B cell (primary cell): ENCODE measurements at regions not wholly inside any gene's neighbourhood (a gene's known extent, or its start where the extent isn't known, plus 50 kb on each side); places are given as distances from the start of the nearest gene placed in this dataset.

ENCODE experiments used
- ATAC-seq: fragments of 200-7000 bp; cut with Tn5 transposase; one replicate; pipeline ENCODE4 v1.10.0; 2021; ENCODE audit warnings: low read depth, mild to moderate bottlenecking, moderate number of reproducible peaks, moderate library complexity
- CTCF ChIA-PET: fragments of 350-600 bp; sonication (Branson Sonifier 250); formaldehyde crosslinking; loops from one replicate; lab custom pipeline; 2021; ENCODE audit warnings: antibody characterized with exemption, inconsistent platforms; lab: Charles Lee
- POLR2A ChIA-PET: fragments of 350-600 bp; sonication (Branson Sonifier 250); formaldehyde crosslinking; loops from one replicate; lab custom pipeline; 2021; ENCODE audit warnings: antibody characterized with exemption; lab: Charles Lee
- DNase-seq: peaks from one replicate; pipeline ENCODE4 v3.0.0; 2013
- H2AFZ ChIP-seq: 2 replicates; pipeline ENCODE4 v1.6.1; 2012; ENCODE audit warnings: mild to moderate bottlenecking, low read depth, low read length; ENCODE audit not compliant: insufficient read depth, poor library complexity, severe bottlenecking
- H3K27ac ChIP-seq, 2 donors: 1 replicate in 1 of 2; 2 replicates in 1 of 2; pipeline ENCODE4 v1.5.1; 2012 to 2013; ENCODE audit warnings: low read length in 2 of 2, mild to moderate bottlenecking in 2 of 2, moderate library complexity in 1 of 2
- H3K27me3 ChIP-seq, 4 experiments: fragments of 200-600 bp in 1 of 4; sonication (generic) in 1 of 4; replicated peaks in 1 of 4; 1 replicate in 2 of 4; 2 replicates in 2 of 4; pipeline versions ENCODE4 v1.6.1 to v1.7.0; 2013 to 2016; ENCODE audit warnings: low read length in 3 of 4, mild to moderate bottlenecking in 2 of 4, mixed read lengths in 1 of 4, moderate library complexity in 1 of 4; ENCODE audit not compliant: insufficient read depth in 4 of 4, control insufficient read depth in 3 of 4; ENCODE audit errors: control extremely low read depth in 1 of 4
- H3K36me3 ChIP-seq, 2 experiments: replicated peaks in 1 of 2; 1 replicate in 1 of 2; 2 replicates in 1 of 2; pipeline versions ENCODE4 v1.6.1 to v1.7.1; 2013; ENCODE audit warnings: low read length in 1 of 2; ENCODE audit not compliant: insufficient read depth in 2 of 2, control insufficient read depth in 1 of 2; ENCODE audit errors: control extremely low read depth in 1 of 2, extremely low read depth in 1 of 2
- H3K4me1 ChIP-seq, 2 donors: fragments of 200-600 bp in 1 of 2; sonication (generic) in 1 of 2; 1 replicate in 1 of 2; 2 replicates in 1 of 2; pipeline versions ENCODE4 v1.5.1 to v1.6.1; 2013 to 2017; ENCODE audit warnings: low read length in 2 of 2; ENCODE audit not compliant: control insufficient read depth in 2 of 2, insufficient read depth in 2 of 2
- H3K4me2 ChIP-seq: replicated peaks from 2 replicates; pipeline ENCODE3; 2012; ENCODE audit warnings: mild to moderate bottlenecking, low read depth, low read length; ENCODE audit not compliant: poor library complexity, severe bottlenecking
- H3K4me3 ChIP-seq, 5 experiments: fragments of 200-600 bp in 1 of 5; sonication (generic) in 1 of 5; 1 replicate in 3 of 5; 2 replicates in 2 of 5; pipeline versions ENCODE4 v1.5.1 to v1.7.0; 2011 to 2016; ENCODE audit warnings: low read length in 4 of 5, mild to moderate bottlenecking in 4 of 5, low read depth in 2 of 5, control low read depth in 1 of 5, moderate library complexity in 1 of 5; ENCODE audit not compliant: insufficient read depth in 1 of 5; ENCODE audit errors: control extremely low read depth in 1 of 5, extremely low read depth in 1 of 5
- H3K79me2 ChIP-seq: fragments of 200-600 bp; sonication (generic); one replicate; pipeline ENCODE4 v1.6.0; 2016; ENCODE audit warnings: low read length; ENCODE audit not compliant: control insufficient read depth, insufficient read depth
- H3K9ac ChIP-seq: fragments of 200-600 bp; sonication (generic); 2 replicates; pipeline ENCODE4 v1.6.1; 2017; ENCODE audit warnings: mild to moderate bottlenecking, low read length, moderate library complexity
- H3K9me3 ChIP-seq, 3 donors: one replicate each; pipeline versions ENCODE4 v1.6.1 to v1.7.1; 2013; ENCODE audit warnings: low read length in 2 of 3; ENCODE audit not compliant: control insufficient read depth in 2 of 3, insufficient read depth in 1 of 3; ENCODE audit errors: control extremely low read depth in 1 of 3
- H4K20me1 ChIP-seq: 2 replicates; pipeline ENCODE4 v1.6.0; 2012; ENCODE audit warnings: mild to moderate bottlenecking, low read length; ENCODE audit not compliant: insufficient read depth, control insufficient read depth, poor library complexity, severe bottlenecking
- H3K27ac Mint-ChIP-seq: one replicate; pipeline ENCODE4 v1.8.0; 2021; ENCODE audit warnings: mixed read lengths
- H3K27me3 Mint-ChIP-seq: one replicate; pipeline ENCODE4 v1.8.0; 2021; ENCODE audit warnings: mixed read lengths
- H3K4me1 Mint-ChIP-seq: one replicate; pipeline ENCODE4 v1.8.0; 2021; ENCODE audit warnings: mixed read lengths
- H3K4me3 Mint-ChIP-seq: one replicate; pipeline ENCODE4 v1.8.0; 2021; ENCODE audit warnings: mixed read lengths
- H3K9me3 Mint-ChIP-seq: one replicate; pipeline ENCODE4 v1.8.0; 2022; ENCODE audit warnings: mixed read lengths; ENCODE audit not compliant: insufficient read depth
- EZH2 ChIP-seq: IDR thresholded peaks from 2 replicates; pipeline ENCODE4 v1.6.1; 2012; ENCODE audit warnings: borderline replicate concordance, low read depth, mild to moderate bottlenecking, moderate library complexity, low read length; ENCODE audit not compliant: insufficient read depth, poor library complexity, severe bottlenecking
- WGBS: methylation state at CpG from one replicate; pipeline ENCODE4 v1.1.5; 2013; ENCODE audit warnings: missing lambda C conversion rate; ENCODE audit not compliant: insufficient coverage; 5-methylcytosine and 5-hydroxymethylcytosine counted together
- intact Hi-C: fragments of 100-400 bp; cut with micrococcal nuclease; formaldehyde crosslinking; loops from one replicate; pipeline ENCODE4 v1.10.0; 2022
- TF ChIP-seq, protein P1 (sequence below): fragments of 200-600 bp; IDR thresholded peaks from one replicate; pipeline ENCODE4 v1.8.0; 2022; ENCODE audit warnings: antibody characterized with exemption, mild to moderate bottlenecking

DNA sequence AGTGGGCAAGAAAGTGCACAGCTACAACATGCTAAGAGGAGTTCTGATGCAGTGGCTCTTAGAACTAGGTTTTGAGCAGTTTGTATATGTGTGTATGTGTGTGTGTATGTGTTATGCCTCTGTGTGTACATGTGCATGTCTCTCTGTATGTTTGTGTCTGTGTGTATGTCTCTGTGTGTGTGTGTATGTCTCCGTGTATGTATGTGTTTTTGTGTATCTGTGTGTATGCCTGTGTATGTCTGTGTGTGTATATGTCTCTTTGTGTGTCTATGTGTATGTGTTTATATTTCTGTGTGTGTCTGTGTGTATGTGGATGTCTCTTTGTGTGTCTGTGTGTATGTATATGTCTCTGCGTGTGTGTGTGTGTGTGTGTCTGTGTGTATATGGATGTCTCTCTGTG, 139.6 kb downstream of the C12orf75 start:
- no peak overlapping the region for H3K4me2 ChIP-seq
- no peaks in the 10 kb centered on the region for H3K4me1 Mint-ChIP-seq
- ChIA-PET POLR2A (no interaction called here), CTCF (no interaction called here)
- H4K20me1 ChIP-seq, result no peaks in the 10 kb centered on the region
- H3K4me3 ChIP-seq, result no peak overlapping the region
- no peaks in the 10 kb centered on the region for H3K9me3 ChIP-seq
- no peak overlapping the region for H3K4me3 Mint-ChIP-seq
- peaks cover 16% of the 10 kb centered on the region for H3K27me3 Mint-ChIP-seq
- DNase-seq, result no peak
- H3K27ac Mint-ChIP-seq, result no peak overlapping the region
- peaks cover 0 to 6% (median 2%) of the 10 kb centered on the region in 4 experiments for H3K27me3 ChIP-seq
- H3K4me1 ChIP-seq, result no peaks in the 10 kb centered on the region
- H3K27ac ChIP-seq, result no peak overlapping the region
- no peak overlapping the region for H2AFZ ChIP-seq
- TF ChIP-seq, protein P1, sequence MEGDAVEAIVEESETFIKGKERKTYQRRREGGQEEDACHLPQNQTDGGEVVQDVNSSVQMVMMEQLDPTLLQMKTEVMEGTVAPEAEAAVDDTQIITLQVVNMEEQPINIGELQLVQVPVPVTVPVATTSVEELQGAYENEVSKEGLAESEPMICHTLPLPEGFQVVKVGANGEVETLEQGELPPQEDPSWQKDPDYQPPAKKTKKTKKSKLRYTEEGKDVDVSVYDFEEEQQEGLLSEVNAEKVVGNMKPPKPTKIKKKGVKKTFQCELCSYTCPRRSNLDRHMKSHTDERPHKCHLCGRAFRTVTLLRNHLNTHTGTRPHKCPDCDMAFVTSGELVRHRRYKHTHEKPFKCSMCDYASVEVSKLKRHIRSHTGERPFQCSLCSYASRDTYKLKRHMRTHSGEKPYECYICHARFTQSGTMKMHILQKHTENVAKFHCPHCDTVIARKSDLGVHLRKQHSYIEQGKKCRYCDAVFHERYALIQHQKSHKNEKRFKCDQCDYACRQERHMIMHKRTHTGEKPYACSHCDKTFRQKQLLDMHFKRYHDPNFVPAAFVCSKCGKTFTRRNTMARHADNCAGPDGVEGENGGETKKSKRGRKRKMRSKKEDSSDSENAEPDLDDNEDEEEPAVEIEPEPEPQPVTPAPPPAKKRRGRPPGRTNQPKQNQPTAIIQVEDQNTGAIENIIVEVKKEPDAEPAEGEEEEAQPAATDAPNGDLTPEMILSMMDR, result no peak
- no peak for TF ChIP-seq EZH2
- ATAC-seq, result no peak
- no peaks in the 10 kb centered on the region for H3K36me3 ChIP-seq
- H3K79me2 ChIP-seq, result no peaks in the 10 kb centered on the region
- no peak overlapping the region for H3K9ac ChIP-seq
- no peaks in the 10 kb centered on the region for H3K9me3 Mint-ChIP-seq
- WGBS, result 75% methylated on average over 2 of the region's 2 CpGs
- intact Hi-C loops, result no loop called here

DNA sequence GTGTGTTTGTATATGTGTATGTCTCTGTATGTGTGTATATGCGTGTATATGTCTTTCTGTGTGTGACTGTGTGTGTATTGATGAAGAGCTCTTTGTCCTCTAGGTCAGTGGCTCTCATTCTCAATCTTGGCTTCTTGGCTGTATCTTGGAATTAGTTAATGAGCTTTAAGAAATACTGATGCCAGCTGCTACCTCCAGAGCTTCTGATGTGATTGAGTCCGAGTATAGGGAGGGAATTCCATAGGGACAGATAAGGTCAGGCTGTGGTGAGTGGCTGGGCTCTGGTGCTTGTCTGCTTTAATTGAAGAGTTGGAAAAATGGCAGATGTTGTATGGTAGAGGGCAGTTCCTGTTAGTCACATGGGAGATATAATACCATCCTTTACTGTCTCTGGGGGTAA, 140.1 kb downstream of the C12orf75 start:
- WGBS, result 87% methylated on average over 2 of the region's 2 CpGs
- Histone ChIP-seq H4K20me1 (no peaks in the 10 kb centered on the region), H3K9me3 (no peaks in the 10 kb centered on the region), H3K27ac (no peak overlapping the region), H2AFZ (no peak overlapping the region), H3K79me2 (no peaks in the 10 kb centered on the region), H3K4me2 (no peak overlapping the region), H3K4me1 (no peaks in the 10 kb centered on the region), H3K27me3 (peaks cover 0 to 6% (median under 1%) of the 10 kb centered on the region in 4 experiments), H3K4me3 (no peak overlapping the region), H3K36me3 (no peaks in the 10 kb centered on the region), H3K9ac (no peak overlapping the region)
- DNase-seq (no peak), ATAC-seq (no peak)
- no peak overlapping the region for H3K4me3 Mint-ChIP-seq
- no peaks in the 10 kb centered on the region for H3K4me1 Mint-ChIP-seq
- H3K9me3 Mint-ChIP-seq, result no peaks in the 10 kb centered on the region
- peaks cover 14% of the 10 kb centered on the region for H3K27me3 Mint-ChIP-seq
- ChIA-PET CTCF (no interaction called here), POLR2A (no interaction called here)
- H3K27ac Mint-ChIP-seq, result no peak overlapping the region
- TF ChIP-seq, protein P1, result no peak
- no peak for TF ChIP-seq EZH2
- intact Hi-C loops, result no loop called here
